HepG2 (cell line): ENCODE measurements at regions not wholly inside any gene's neighbourhood (a gene's known extent, or its start where the extent isn't known, plus 50 kb on each side); places are given as distances from the start of the nearest gene placed in this dataset.

Source experiments
- ATAC-seq: fragments of 200-7000 bp; cut with Tn5 transposase; 3 replicates; pipeline ENCODE4 v1.9.1; 2020; ENCODE audit warnings: mild to moderate bottlenecking, moderate library complexity
- BruUV-seq: library from RNA; stranded (reverse); fragments of 400-500 nt; replicated peaks from 2 replicates; lab custom pipeline; 2021; lab: Mats Ljungman, UMichigan
- CTCF ChIA-PET: fragments of 300-600 bp; formaldehyde crosslinking; extraction: SDS; loops from one replicate; lab custom pipeline; 2021; ENCODE audit warnings: low total read pairs, inconsistent platforms, low intra/inter-chr PET ratio; lab: Yijun Ruan, JAX
- POLR2A ChIA-PET: fragments of 350-600 bp; sonication (Branson Sonifier 250); formaldehyde crosslinking; loops from one replicate; lab custom pipeline; 2020; ENCODE audit warnings: antibody characterized with exemption, inconsistent platforms; lab: Yijun Ruan, JAX
- DNase-seq: peaks from one replicate; pipeline ENCODE4 v3.0.0-alpha.2; 2015; ENCODE audit warnings: low spot score
- FAIRE-seq: peaks from 3 replicates; lab custom pipeline; 2011; peaks lifted over from hg19 to GRCh38; lab: Jason Lieb, UNC
- H2AFZ ChIP-seq: one replicate; pipeline ENCODE4 v1.6.1; 2011; ENCODE audit warnings: low read length, inconsistent platforms
- H3K27ac ChIP-seq: fragments of 300-600 bp; 3 replicates; pipeline ENCODE4 v1.8.0; 2011; ENCODE audit warnings: mixed run types, mild to moderate bottlenecking, mixed read lengths, low read length, inconsistent platforms; ENCODE audit not compliant: insufficient read depth; ENCODE audit errors: extremely low read length
- H3K27me3 ChIP-seq, 2 experiments: fragments of 200-600 bp in 1 of 2; 2 replicates in 1 of 2; 3 replicates in 1 of 2; pipeline versions ENCODE4 v1.6.0 to v1.8.0; 2011; ENCODE audit warnings: low read length in 2 of 2, mild to moderate bottlenecking in 2 of 2, moderate library complexity in 2 of 2, inconsistent platforms in 1 of 2; ENCODE audit not compliant: insufficient read depth in 2 of 2, control insufficient read depth in 1 of 2
- H3K36me3 ChIP-seq, 2 experiments: fragments of 200-600 bp in 1 of 2; replicated peaks in 1 of 2; 2 replicates in 1 of 2; 3 replicates in 1 of 2; pipeline versions ENCODE4 v1.5.1 to v1.8.0; 2011; ENCODE audit warnings: low read length in 2 of 2, inconsistent platforms in 1 of 2; ENCODE audit not compliant: insufficient read depth in 2 of 2, control insufficient read depth in 1 of 2
- H3K4me1 ChIP-seq: 2 replicates; pipeline ENCODE4 v1.5.1; 2012; ENCODE audit warnings: low read length, inconsistent platforms; ENCODE audit not compliant: insufficient read depth
- H3K4me2 ChIP-seq: 2 replicates; pipeline ENCODE4 v1.6.0; 2011; ENCODE audit warnings: low read depth, low read length, inconsistent platforms
- H3K4me3 ChIP-seq, 3 experiments: fragments of 200-600 bp in 1 of 3; sonication (generic), shearing (Covaris generic) in 1 of 3; replicated peaks in 1 of 3; 2 replicates each; pipeline ENCODE4 v1.5.1; 2011 to 2016; ENCODE audit warnings: low read length in 3 of 3, inconsistent platforms in 2 of 3, low read depth in 2 of 3, mild to moderate bottlenecking in 2 of 3, control low read depth in 1 of 3, mixed read lengths in 1 of 3; ENCODE audit not compliant: insufficient read depth in 1 of 3
- H3K79me2 ChIP-seq: one replicate; pipeline ENCODE4 v1.6.1; 2011; ENCODE audit warnings: low read length, inconsistent platforms; ENCODE audit not compliant: insufficient read depth
- H3K9ac ChIP-seq: 2 replicates; pipeline ENCODE4 v1.6.0; 2011; ENCODE audit warnings: mild to moderate bottlenecking, low read depth, low read length, inconsistent platforms; ENCODE audit not compliant: insufficient read depth
- H3K9me3 ChIP-seq: 2 replicates; pipeline ENCODE4 v1.5.1; 2012; ENCODE audit warnings: mild to moderate bottlenecking, low read length
- H4K20me1 ChIP-seq: 2 replicates; pipeline ENCODE4 v1.6.0; 2011; ENCODE audit warnings: inconsistent platforms, mild to moderate bottlenecking, low read length, moderate library complexity; ENCODE audit not compliant: insufficient read depth
- EP300 ChIP-seq, 3 experiments: sonication (generic) in 1 of 3; formaldehyde crosslinking in 1 of 3; IDR thresholded peaks; 2 replicates each; pipeline versions ENCODE4 v1.5.1 to v1.6.1; 2011 to 2020; ENCODE audit warnings: low read depth in 2 of 3, low read length in 2 of 3, borderline replicate concordance in 1 of 3, improper control_type of control experiment in 1 of 3, mild to moderate bottlenecking in 1 of 3, missing genetic modification reagents in 1 of 3, moderate library complexity in 1 of 3
- HNF4G ChIP-seq, 2 experiments: sonication (generic) in 1 of 2; formaldehyde crosslinking in 1 of 2; IDR thresholded peaks; 2 replicates each; pipeline versions ENCODE4 v1.4.0 to v1.6.1; 2011 to 2020; ENCODE audit warnings: borderline replicate concordance in 2 of 2, low read depth in 2 of 2, mild to moderate bottlenecking in 2 of 2, low read length in 1 of 2, missing genetic modification reagents in 1 of 2, moderate library complexity in 1 of 2
- MZF1 ChIP-seq: sonication (generic); formaldehyde crosslinking; IDR thresholded peaks from 2 replicates; pipeline ENCODE4 v1.8.1; 2023; ENCODE audit warnings: mild to moderate bottlenecking, missing genetic modification reagents, borderline replicate concordance
- SALL1 ChIP-seq: sonication (generic); formaldehyde crosslinking; IDR thresholded peaks from 2 replicates; pipeline ENCODE4 v1.8.0; 2022; ENCODE audit warnings: mild to moderate bottlenecking, missing genetic modification reagents
- SOX6 ChIP-seq, 2 experiments: fragments of 450-650 bp in 1 of 2; sonication (generic) in 1 of 2; formaldehyde crosslinking in 1 of 2; IDR thresholded peaks; 2 replicates each; pipeline versions ENCODE4 v1.4.0 to v1.6.1; 2017 to 2020; ENCODE audit warnings: antibody characterized with exemption in 1 of 2, mild to moderate bottlenecking in 1 of 2, missing genetic modification reagents in 1 of 2
- WGBS: methylation state at CpG from one replicate; pipeline ENCODE4 v1.1.6; 2017; ENCODE audit warnings: low lambda C conversion rate; 5-methylcytosine and 5-hydroxymethylcytosine counted together
- in situ Hi-C: cut with HindIII; loops from 2 replicates; pipeline ENCODE4 v1.10.0; 2017; ENCODE audit warnings: low pct_unique_long_range_greater_than_20kb; ENCODE audit not compliant: extremely low pct_ligation_motif_present
- intact Hi-C: fragments of 100-400 bp; cut with micrococcal nuclease; formaldehyde crosslinking; loops from one replicate; pipeline ENCODE4 v1.10.0; 2022; ENCODE audit not compliant: unreplicated experiment
- TF ChIP-seq, protein P1 (sequence below): sonication (generic); formaldehyde crosslinking; IDR thresholded peaks from 2 replicates; pipeline ENCODE4 v1.4.0; 2020; ENCODE audit warnings: missing genetic modification reagents, mild to moderate bottlenecking, borderline replicate concordance
- TF ChIP-seq, protein P2 (sequence below): sonication (generic); formaldehyde crosslinking; IDR thresholded peaks from 2 replicates; pipeline ENCODE4 v1.5.0; 2020; ENCODE audit warnings: mild to moderate bottlenecking, missing genetic modification reagents
- TF ChIP-seq, protein P3 (sequence below): IDR thresholded peaks from 2 replicates; pipeline ENCODE4 v1.4.0; 2020; ENCODE audit warnings: mild to moderate bottlenecking, missing genetic modification reagents

DNA sequence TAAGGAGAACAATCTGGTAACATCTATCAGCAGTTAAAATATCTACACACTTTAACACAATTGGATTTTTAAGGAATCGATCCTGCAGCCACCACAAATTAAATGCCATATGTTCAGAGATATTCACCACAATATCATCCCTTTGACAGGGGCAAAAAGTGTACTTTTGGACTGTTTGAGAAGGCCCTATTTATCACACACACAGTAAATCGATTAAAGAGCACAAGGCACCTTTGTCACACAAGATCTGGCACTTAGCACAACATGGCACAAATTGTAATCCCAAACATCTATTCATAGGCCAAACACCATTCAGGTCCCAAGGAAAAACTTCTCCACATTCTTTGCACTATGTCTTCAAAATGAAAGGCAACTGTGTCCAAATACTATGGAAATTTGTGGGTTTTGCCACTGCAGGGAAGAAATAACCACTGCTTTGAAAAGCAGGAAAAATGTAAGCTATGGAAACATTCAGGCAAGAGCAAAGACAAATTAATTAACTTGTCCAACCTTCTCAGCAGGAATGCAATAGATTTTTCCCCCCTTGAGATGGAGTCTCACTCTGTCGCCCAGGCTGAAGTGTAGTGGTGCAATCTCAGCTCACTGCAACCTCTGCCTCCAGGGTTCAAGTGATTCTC lies 282.5 kb upstream of the TMPO start:
- no peak overlapping the region for H3K27ac ChIP-seq
- BruUV-seq = no TSS peak
- ChIA-PET POLR2A (no interaction called here), CTCF (no interaction called here)
- H3K9me3 ChIP-seq = no peaks in the 10 kb centered on the region
- no peaks in the 10 kb centered on the region for H3K36me3 ChIP-seq
- H3K4me1 ChIP-seq = peaks cover 12% of the 10 kb centered on the region
- H3K4me2 ChIP-seq = peak overlapping the region; percentile 2; the same call in 1 of the 2 replicates
- DNase-seq (peak; percentile 25), FAIRE-seq (no peak), ATAC-seq (peak; percentile 89)
- H3K4me3 ChIP-seq = no peak overlapping the region
- H4K20me1 ChIP-seq = no peaks in the 10 kb centered on the region
- H3K79me2 ChIP-seq = no peaks in the 10 kb centered on the region
- no peak overlapping the region for H3K9ac ChIP-seq
- intact Hi-C loops (no loop called here), in situ Hi-C loops (no loop called here)
- H2AFZ ChIP-seq = no peak overlapping the region
- WGBS = 5% methylated on average over 3 of the region's 3 CpGs
- H3K27me3 ChIP-seq = no peaks in the 10 kb centered on the region
- TF ChIP-seq, protein P1, sequence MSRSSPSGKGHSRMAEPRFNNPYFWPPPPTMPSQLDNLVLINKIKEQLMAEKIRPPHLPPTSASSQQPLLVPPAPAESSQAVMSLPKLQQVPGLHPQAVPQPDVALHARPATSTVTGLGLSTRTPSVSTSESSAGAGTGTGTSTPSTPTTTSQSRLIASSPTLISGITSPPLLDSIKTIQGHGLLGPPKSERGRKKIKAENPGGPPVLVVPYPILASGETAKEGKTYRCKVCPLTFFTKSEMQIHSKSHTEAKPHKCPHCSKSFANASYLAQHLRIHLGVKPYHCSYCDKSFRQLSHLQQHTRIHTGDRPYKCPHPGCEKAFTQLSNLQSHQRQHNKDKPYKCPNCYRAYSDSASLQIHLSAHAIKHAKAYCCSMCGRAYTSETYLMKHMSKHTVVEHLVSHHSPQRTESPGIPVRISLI = no peak
- TF ChIP-seq, protein P2, sequence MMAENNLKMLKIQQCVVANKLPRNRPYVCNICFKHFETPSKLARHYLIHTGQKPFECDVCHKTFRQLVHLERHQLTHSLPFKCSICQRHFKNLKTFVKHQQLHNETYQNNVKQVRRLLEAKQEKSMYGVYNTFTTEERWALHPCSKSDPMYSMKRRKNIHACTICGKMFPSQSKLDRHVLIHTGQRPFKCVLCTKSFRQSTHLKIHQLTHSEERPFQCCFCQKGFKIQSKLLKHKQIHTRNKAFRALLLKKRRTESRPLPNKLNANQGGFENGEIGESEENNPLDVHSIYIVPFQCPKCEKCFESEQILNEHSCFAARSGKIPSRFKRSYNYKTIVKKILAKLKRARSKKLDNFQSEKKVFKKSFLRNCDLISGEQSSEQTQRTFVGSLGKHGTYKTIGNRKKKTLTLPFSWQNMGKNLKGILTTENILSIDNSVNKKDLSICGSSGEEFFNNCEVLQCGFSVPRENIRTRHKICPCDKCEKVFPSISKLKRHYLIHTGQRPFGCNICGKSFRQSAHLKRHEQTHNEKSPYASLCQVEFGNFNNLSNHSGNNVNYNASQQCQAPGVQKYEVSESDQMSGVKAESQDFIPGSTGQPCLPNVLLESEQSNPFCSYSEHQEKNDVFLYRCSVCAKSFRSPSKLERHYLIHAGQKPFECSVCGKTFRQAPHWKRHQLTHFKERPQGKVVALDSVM (CRISPR knock-in tag) = no peak
- TF ChIP-seq SALL1 (CRISPR knock-in tag) = peak; percentile 58; the same call in 1 of the 2 replicates
- TF ChIP-seq EP300 (IDR thresholded peaks at IDR 0.05; ENCODE audit: low read depth in 2 of 2, low read length in 2 of 2) = peak in 1 of 2 experiments; percentile 30; a peak in 1 of 4 replicates
- TF ChIP-seq EP300 (CRISPR knock-in tag; IDR thresholded peaks at IDR 0.05; ENCODE audit: borderline replicate concordance) = no peak
- no peak for TF ChIP-seq SOX6 (IDR thresholded peaks at IDR 0.05)
- TF ChIP-seq SOX6 (CRISPR knock-in tag; IDR thresholded peaks at IDR 0.05) = peak; percentile 56
- peak; percentile 30; the same call in 1 of the 2 replicates for TF ChIP-seq HNF4G (IDR thresholded peaks at IDR 0.05; ENCODE audit: borderline replicate concordance, low read depth, low read length)
- no peak for TF ChIP-seq HNF4G (CRISPR knock-in tag; IDR thresholded peaks at IDR 0.05; ENCODE audit: borderline replicate concordance, low read depth)
- TF ChIP-seq MZF1 (CRISPR knock-in tag) = no peak
- TF ChIP-seq, protein P3, sequence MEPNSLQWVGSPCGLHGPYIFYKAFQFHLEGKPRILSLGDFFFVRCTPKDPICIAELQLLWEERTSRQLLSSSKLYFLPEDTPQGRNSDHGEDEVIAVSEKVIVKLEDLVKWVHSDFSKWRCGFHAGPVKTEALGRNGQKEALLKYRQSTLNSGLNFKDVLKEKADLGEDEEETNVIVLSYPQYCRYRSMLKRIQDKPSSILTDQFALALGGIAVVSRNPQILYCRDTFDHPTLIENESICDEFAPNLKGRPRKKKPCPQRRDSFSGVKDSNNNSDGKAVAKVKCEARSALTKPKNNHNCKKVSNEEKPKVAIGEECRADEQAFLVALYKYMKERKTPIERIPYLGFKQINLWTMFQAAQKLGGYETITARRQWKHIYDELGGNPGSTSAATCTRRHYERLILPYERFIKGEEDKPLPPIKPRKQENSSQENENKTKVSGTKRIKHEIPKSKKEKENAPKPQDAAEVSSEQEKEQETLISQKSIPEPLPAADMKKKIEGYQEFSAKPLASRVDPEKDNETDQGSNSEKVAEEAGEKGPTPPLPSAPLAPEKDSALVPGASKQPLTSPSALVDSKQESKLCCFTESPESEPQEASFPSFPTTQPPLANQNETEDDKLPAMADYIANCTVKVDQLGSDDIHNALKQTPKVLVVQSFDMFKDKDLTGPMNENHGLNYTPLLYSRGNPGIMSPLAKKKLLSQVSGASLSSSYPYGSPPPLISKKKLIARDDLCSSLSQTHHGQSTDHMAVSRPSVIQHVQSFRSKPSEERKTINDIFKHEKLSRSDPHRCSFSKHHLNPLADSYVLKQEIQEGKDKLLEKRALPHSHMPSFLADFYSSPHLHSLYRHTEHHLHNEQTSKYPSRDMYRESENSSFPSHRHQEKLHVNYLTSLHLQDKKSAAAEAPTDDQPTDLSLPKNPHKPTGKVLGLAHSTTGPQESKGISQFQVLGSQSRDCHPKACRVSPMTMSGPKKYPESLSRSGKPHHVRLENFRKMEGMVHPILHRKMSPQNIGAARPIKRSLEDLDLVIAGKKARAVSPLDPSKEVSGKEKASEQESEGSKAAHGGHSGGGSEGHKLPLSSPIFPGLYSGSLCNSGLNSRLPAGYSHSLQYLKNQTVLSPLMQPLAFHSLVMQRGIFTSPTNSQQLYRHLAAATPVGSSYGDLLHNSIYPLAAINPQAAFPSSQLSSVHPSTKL = peak; percentile 28; the same call in 1 of the 2 replicates
